ENCODE measurements at regions not wholly inside any gene's neighbourhood (a gene's known extent, or its start where the extent isn't known, plus 50 kb on each side); places are given as distances from the start of the nearest gene placed in this dataset.

GRCh38 chr6:134719286-134719685, 230.6 kb downstream of the ALDH8A1 start:
- H3F3A ChIP-seq (ENCODE audit: low read depth) = no peaks in the 10 kb centered on the region
- TF ChIP-seq CTCF (conservative IDR thresholded peaks at IDR 0.05; ENCODE audit: low read length) (no peak), EZH2phosphoT487 (IDR thresholded peaks at IDR 0.05; ENCODE audit: borderline replicate concordance) (no peak)
- H3K4me1 ChIP-seq (ENCODE audit: insufficient read depth, low read length, poor library complexity, severe bottlenecking) = no peaks in the 10 kb centered on the region
- H3K4me2 ChIP-seq (ENCODE audit: low read depth, low read length, poor library complexity, severe bottlenecking) = no peak overlapping the region
- no peak overlapping the region for H2AFZ ChIP-seq (ENCODE audit: low read length)
- no peaks in the 10 kb centered on the region for H3K9me3 ChIP-seq (ENCODE audit: insufficient read depth, low read depth, low read length)
- H3K36me3 ChIP-seq (ENCODE audit: insufficient read depth, low read length) = no peaks in the 10 kb centered on the region
- no peak overlapping the region for H3K4me3 ChIP-seq (ENCODE audit: low read length, poor library complexity, severe bottlenecking)
- no peaks in the 10 kb centered on the region for H3K27me3 ChIP-seq (ENCODE audit: insufficient read depth, low read length, poor library complexity, severe bottlenecking)
- H3K9ac ChIP-seq (ENCODE audit: low read depth, low read length, poor library complexity, severe bottlenecking) = no peak overlapping the region
- H3K9me2 ChIP-seq (replicated peaks; ENCODE audit: low read depth, low read length) = no peaks in the 10 kb centered on the region
- H3K79me2 ChIP-seq (ENCODE audit: insufficient read depth, low read length) = no peaks in the 10 kb centered on the region
- no peaks in the 10 kb centered on the region for H4K20me1 ChIP-seq (ENCODE audit: insufficient read depth, low read length, poor library complexity, severe bottlenecking)

- H3K27me3 ChIP-seq (ENCODE audit: insufficient read depth, low read length, poor library complexity, severe bottlenecking) = no peaks in the 10 kb centered on the region
- no peak overlapping the region for H2AFZ ChIP-seq (ENCODE audit: low read length)
- no peaks in the 10 kb centered on the region for H3K9me2 ChIP-seq (replicated peaks; ENCODE audit: low read depth, low read length)
- H3K79me2 ChIP-seq (ENCODE audit: insufficient read depth, low read length) = no peaks in the 10 kb centered on the region
- no peaks in the 10 kb centered on the region for H3K9me3 ChIP-seq (ENCODE audit: insufficient read depth, low read depth, low read length)
- peaks cover 3% of the 10 kb centered on the region for H3K4me1 ChIP-seq (ENCODE audit: insufficient read depth, low read length, poor library complexity, severe bottlenecking)
- no peaks in the 10 kb centered on the region for H3K36me3 ChIP-seq (ENCODE audit: insufficient read depth, low read length)
- H3K9ac ChIP-seq (ENCODE audit: low read depth, low read length, poor library complexity, severe bottlenecking) = no peak overlapping the region
- TF ChIP-seq EZH2phosphoT487 (IDR thresholded peaks at IDR 0.05; ENCODE audit: borderline replicate concordance) = no peak
- no peak for TF ChIP-seq CTCF (conservative IDR thresholded peaks at IDR 0.05; ENCODE audit: low read length)
- 0 out of 2 replicates have a peak, but pooled peaks cover 3% of the 10 kb centered on the region for H3F3A ChIP-seq (ENCODE audit: low read depth)
- no peak overlapping the region for H3K4me3 ChIP-seq (ENCODE audit: low read length, poor library complexity, severe bottlenecking)
- H3K4me2 ChIP-seq (ENCODE audit: low read depth, low read length, poor library complexity, severe bottlenecking) = no peak overlapping the region
- no peaks in the 10 kb centered on the region for H4K20me1 ChIP-seq (ENCODE audit: insufficient read depth, low read length, poor library complexity, severe bottlenecking)
Measured at GRCh38 chr6:134714679-134715078, 235.2 kb downstream of the ALDH8A1 start.

GRCh38 chr6:134714113-134714512, 235.8 kb downstream of the ALDH8A1 start:
- Histone ChIP-seq H3K4me3 (ENCODE audit: low read length, poor library complexity, severe bottlenecking) (no peak overlapping the region), H4K20me1 (ENCODE audit: insufficient read depth, low read length, poor library complexity, severe bottlenecking) (no peaks in the 10 kb centered on the region), H3K4me1 (ENCODE audit: insufficient read depth, low read length, poor library complexity, severe bottlenecking) (peaks cover 3% of the 10 kb centered on the region), H3K36me3 (ENCODE audit: insufficient read depth, low read length) (no peaks in the 10 kb centered on the region), H3K9me2 (replicated peaks; ENCODE audit: low read depth, low read length) (no peaks in the 10 kb centered on the region), H3F3A (ENCODE audit: low read depth) (0 out of 2 replicates have a peak, but pooled peaks cover 3% of the 10 kb centered on the region), H3K9me3 (ENCODE audit: insufficient read depth, low read depth, low read length) (no peaks in the 10 kb centered on the region), H3K27me3 (ENCODE audit: insufficient read depth, low read length, poor library complexity, severe bottlenecking) (no peaks in the 10 kb centered on the region), H3K9ac (ENCODE audit: low read depth, low read length, poor library complexity, severe bottlenecking) (no peak overlapping the region), H3K4me2 (ENCODE audit: low read depth, low read length, poor library complexity, severe bottlenecking) (no peak overlapping the region), H2AFZ (ENCODE audit: low read length) (no peak overlapping the region), H3K79me2 (ENCODE audit: insufficient read depth, low read length) (no peaks in the 10 kb centered on the region)
- no peak for TF ChIP-seq CTCF (conservative IDR thresholded peaks at IDR 0.05; ENCODE audit: low read length)
- TF ChIP-seq EZH2phosphoT487 (IDR thresholded peaks at IDR 0.05; ENCODE audit: borderline replicate concordance) = no peak

All from Loucy (cell line).